GM19351 (cell line): ENCODE measurements at regions not wholly inside any gene's neighbourhood (a gene's known extent, or its start where the extent isn't known, plus 50 kb on each side); places are given as distances from the start of the nearest gene placed in this dataset.

Source experiments
- ATAC-seq: cut with Tn5 transposase; IDR thresholded peaks from one replicate; pipeline ENCODE4 v1.9.1; 2021; ENCODE audit warnings: mild to moderate bottlenecking, moderate library complexity; ENCODE audit not compliant: unreplicated experiment

DNA sequence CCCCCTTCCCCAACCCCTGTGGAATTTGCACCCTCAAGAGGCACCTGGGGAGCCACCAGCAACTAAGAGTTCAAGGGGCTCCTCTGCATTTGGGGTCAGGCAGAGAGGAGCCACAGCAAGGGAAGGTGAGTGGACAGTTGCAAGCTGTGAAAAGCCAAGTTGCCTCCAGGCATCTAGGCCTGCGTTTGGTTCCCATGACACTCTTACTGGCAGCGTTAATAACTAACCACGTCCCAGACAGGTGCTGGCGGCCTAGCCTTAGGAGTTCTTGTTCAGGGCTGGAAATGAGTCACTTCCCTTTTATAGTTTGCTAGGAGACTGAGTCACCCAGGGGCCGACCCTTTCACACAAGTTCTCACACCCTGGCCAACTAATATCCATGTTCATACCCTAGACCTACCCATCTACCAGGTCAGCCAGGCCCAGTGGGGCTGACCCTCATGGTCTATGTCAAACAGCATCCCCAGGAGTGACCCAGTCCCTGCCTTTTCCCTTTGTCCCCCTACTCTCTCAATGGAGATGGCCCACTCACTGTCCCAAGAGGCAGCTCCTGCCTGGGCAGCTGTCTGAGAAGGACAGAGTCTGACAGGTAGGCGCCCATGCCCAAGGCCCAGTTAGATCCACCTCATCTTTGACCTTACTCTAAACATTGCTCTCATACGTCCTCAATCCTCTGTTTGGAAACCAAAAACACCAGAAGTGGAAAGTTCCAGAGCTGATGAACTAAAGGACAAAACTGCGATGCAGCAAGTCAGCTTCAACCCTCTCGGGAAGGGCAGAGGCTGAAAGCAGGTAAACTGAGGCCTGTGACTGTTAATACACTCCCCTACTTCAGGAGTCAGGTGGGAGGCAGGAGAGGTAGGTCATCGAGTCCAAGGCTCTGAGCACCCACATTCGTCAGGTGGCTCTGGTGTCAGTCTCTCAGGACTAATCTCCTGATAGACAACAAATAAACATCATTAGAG, 300.6 kb downstream of the SOX9 start:
- ATAC-seq = peak; percentile 45

DNA sequence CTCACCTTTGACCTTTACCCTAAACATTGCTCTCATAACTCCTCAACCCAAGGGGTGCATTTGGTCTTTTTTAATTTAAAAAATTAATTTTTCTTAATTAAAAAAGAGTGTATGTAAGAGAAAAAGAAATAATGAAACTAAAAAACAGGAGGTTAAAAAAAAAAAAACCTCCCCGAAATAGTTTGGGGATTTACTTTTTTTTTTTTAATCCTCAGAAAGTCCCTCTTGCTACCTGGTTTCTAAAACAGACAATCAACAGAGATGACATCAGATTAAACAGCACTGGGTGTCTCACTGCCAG, 301.3 kb downstream of the SOX9 start:
- peak; percentile 23 for ATAC-seq

DNA sequence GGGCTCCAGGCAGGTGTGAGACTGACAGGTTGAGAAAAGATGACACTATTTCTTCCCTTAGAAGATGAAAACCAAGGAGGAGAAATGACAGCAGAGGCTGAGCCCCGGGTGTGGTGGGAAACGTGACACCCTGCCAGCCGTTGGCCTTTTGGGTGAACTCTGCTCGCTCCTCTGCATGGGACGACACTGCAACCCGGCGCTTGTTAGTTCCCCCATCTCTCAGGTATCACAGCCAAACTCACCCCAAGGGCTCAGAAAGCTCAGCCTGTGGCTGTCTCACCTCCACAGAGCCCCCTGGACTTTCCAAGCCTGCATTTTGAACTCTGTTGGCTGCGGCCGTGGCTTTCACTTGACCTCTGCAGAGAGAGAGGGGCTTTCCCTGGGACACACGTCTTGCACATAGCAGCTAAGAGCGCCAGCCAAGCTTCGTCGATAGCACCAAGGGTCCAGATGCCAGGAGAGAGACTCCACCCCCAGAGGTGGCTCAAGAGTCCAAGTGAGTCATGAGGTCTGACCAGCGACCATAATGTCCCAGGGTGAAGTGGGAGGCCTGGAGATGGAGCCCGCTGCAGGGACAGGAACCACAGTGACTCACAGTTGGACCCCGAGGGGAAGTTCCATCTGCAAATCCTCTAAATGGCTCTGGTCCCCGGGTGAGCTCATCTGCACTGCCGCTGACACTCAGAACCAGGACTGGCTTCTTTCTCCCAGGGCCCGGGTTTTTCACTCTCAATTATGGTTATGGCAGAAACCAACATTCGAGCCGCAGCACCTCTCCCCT, 301.9 kb downstream of the SOX9 start:
- ATAC-seq = peak; percentile 34

DNA sequence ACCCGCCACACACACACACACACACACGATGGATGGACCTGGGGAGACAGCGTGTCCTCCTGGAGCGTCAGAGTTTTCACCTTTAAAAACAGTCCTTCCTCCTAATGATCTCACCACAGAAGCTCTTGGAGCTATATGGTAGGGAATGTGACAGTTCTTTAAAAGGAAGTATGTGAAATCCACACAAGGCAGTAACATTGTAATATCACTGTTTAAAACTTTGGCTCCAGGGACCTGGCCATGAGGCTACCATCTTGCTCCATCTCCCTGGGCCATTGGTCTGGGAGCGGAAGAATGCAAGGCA, 302.4 kb downstream of the SOX9 start:
- ATAC-seq = no peak

DNA sequence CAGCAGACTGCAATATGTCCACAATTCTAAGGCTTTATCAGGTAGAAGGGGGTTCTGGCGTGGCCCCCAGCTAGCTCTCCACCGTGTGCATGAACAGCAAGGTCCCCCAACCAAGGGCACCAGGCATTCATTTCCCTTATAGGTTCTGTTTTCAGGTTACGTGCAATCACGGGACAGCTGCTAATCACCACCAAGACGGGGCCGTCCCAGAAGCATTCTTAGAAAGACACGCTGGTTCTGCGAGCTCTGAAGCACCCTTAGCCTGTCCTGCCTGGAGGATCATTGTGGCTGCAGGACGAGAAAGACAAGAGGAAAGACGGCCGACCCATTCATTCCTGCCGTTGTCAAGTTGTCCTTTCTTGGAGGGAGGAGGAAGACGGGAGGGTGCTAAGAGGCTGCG, 302.9 kb downstream of the SOX9 start:
- ATAC-seq = no peak

DNA sequence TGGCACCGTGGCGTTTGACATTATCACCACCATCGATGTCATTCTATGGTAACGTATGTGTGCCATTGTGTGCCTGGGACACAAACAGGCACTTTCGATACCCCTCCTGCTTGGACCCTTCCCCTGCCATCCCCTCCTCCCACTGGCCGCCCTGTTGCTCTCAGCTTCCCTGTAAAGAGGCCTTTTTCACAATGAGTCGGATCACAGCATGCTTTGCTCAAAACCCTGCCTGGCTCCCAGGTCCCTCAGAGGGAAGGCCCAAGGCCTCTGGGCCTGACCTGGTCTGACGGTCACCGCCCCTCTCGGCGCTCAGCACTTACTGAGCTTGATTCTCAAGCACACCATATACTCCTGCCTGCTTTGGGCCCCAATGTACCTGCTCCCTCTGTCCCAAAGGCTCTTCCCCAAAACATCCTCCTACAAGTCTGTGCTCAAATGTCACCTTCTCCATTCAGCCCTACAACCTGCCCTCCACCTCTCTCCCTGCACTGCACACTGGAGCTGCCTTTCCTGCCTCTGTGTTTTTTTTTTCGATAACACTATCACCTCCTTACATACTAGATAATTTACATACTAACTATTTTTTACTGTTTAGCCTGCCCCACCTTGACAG, 303.8 kb downstream of the SOX9 start:
- ATAC-seq = no peak

DNA sequence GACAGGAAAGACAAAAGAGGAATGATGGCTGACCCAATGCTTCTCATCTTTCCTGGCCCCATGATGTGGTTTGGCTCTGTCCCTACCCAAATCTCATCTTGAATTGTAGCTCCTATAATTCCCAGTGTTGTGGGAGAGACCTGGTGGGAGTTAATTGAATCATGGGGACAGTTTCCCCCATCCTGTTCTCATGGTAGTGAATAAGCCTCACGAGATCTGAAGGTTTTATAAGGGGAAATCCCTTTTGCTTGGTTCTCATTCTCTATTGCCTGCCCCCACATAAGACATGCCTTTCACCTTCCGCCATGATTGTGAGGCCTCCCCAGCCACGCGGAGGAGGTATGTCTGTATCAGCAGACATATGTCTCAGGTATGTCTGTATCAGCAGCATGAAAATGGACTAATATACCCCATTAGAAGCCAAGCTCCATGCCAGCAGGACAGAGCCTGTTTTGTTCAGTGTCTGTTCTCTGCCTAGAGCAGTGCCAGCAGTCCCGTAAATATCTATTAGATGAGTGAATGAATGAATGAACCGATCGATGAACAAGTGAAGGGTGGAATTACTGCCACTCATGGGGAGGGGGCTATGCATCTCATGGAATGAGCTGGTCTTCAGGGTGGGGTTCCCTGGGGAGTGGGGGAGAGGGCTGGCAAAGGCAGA, 304.4 kb downstream of the SOX9 start:
- ATAC-seq = no peak

DNA sequence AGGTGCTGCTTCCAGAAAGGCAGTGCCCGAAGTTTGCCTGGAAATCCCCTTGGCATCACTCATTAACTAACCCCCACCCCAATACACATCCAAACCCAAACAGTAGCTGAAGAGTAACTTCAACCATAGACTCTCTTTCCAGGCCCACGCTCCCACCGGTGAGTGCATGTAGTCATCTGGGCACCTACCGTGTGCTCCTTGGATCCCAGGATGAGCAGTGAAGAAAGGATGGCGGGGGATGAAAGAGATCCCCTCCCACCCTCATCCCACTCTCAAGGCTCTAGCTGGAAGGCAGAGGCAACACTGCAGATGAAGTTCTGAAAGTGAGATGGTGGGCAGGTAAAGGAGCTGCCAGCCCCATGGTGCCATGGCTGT, 305.0 kb downstream of the SOX9 start:
- no peak for ATAC-seq

DNA sequence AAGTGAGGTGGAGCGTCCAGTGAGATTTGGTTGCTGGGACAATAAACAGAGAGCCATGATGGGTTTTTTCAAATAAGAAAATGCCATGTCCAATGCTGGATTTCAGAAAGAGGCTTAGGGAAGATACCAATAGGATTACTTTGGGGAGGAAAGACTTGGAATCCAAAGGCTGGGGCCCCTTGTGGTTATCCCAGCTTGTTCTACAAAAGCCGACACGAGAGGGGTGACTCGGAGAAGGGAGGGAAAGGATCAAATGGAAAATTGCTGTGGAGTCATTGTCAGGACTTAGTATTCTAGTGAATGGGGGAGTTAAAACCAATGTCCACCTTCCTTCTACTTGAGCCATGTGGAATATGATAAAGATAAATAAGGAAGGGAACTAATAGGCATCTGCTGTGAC, 305.5 kb downstream of the SOX9 start:
- ATAC-seq = no peak

DNA sequence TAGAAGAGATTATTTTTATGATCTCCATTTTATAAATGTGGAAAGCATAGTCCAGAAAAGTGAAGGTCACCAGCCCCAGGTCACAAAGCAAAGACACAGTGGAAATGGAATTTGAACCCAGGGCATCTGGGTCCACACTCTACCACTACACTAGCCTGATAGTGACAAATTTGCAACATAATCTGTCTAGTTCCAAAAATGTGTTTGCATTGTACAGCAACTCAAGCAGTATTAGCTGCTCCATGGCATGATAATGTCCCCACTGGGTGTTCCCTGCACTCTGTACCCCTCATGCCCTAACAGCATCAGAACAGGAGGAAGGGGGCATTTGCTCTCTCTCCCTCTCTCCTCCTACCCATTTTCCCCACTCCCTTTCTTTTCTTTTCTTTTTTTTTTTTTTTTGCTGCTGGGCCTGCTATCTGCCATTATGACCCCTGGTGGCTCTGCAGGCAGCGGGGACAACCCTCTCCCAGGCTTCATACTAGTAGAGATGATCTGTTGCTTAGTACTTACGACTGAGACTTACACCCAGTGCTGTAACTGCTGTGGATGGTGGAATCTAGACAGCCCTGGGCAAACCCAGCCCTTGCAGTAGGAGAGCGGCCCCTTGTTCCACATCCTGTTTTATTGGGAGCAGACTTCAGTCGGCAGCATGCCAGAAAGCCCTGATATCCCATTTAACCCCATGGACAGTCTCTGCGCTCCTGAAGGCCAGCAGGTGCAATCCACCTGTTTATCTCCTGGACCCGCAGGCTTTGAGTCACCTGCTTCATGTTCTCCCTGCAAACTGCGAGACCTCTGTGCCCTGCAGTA, 306.3 kb downstream of the SOX9 start:
- ATAC-seq = no peak

DNA sequence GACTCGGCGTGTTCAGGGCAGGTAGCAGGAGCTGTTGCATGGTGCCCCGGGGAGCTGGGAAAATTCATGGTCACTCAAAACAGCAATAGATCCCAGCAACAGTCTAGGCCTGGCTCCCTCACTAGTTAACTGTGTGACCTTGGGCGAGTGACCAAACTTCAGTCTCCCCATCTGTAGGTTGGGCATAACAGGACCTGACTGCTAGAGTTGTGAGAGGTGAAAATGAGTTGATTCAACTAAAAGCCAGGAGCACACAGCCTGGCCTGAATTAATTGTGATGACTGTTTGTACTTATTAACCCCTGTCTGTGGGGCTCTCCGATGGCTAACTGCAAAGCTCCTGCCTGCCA, 306.9 kb downstream of the SOX9 start:
- ATAC-seq = no peak

DNA sequence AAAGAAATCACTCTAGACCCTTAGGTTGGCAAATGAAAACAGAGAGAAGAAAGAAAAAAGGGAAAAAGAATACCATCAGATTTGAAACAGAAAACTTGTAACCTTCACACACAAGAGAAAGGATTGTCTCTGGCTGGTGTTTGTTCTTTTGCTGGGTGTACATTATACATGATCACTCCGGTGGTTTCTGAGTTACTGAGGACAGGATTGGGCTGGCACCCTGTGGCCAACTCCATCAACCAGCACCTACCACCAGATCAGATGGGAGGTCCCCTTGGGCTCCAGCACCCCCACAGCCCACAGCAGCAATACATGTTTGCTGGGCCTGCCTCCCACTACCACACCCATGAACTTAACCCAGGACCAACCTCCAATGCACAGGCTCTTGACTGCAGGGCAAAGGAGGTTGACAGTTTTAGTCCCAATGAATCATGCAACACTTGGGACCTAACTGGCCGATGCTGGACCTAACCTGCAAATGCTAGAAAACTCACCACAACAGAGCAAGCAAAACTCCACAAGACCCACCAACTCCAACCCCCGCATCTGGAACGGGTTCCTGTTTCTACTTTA, 308.3 kb downstream of the SOX9 start:
- no peak for ATAC-seq

DNA sequence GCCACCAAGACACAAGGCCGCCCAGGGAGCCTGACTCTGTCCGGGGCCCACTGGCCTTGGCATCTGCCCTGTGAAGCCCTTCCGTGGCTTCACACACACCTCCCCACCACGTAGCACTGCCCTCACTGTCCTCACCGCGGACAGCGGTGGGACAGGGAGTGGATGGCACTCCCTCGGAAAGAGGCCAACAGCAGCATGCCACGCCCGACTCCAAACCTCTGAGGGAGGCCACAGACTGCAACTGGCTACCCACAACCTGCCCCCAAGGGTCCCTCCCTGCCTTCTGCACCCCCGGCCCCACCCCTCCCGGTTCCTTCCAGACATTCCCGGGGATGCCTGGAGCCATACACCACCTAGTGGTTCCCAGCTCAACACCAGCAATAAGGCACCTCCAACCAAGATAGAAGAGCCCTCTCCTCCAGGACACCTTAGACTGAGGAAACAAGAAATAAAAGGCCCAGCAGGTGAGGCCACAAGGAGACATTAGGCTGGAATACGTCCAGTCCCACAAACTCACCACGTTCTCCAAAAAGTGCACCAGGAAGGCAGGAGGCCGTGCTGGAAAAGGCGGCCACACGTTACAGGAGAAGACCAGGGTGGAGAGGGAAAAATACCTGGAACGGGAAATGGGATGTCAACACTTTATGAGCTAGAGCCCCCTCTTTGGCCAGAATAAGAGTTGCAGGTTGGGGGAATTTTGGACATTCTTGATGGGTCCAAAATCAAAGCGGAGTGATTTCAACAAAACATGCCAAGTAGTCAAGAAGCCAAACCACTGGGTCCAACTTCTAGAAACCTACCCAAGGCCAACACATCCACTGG, 310.0 kb downstream of the SOX9 start:
- no peak for ATAC-seq

DNA sequence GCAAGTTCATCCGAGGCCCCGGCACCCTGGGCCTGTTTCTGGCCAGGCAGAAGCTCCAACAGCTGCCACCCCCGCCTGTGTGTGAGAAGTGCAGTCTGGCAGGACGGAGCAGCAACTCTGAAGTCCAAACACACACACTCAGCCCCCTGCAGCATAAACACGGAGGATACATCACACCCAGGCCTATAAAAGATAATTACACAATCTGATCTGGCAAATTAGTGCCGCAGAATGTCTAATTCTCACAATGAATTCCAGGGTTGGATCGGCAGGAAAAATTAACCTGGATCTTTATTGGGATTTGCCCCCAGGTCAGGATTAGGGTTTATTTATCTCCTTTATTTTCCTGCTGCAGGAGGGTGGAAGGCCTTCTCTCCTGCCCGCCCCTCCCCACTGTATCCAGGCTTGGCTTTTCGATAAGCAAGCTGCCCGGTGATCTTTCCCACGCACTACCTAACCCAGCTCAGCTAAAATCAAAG, 311.4 kb downstream of the SOX9 start:
- no peak for ATAC-seq

DNA sequence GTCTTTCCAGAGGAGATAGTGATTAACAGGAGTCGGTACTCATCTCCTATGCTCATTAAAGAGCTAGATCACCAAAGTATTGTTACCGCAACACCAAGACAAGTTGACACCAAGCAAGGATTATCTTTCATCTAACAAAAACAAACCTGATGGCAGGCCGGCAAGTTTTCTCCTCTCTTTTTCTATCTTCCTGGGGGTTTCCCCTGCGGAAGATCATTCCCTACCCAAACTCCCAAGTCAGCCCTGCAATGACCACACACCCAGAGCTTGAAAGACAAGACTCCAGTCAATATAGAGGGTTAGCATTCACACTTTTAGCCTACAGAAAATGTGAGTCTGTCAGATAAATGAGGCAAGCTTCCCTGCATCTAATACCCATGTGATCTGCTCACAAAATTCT, 312.1 kb downstream of the SOX9 start:
- ATAC-seq = no peak

DNA sequence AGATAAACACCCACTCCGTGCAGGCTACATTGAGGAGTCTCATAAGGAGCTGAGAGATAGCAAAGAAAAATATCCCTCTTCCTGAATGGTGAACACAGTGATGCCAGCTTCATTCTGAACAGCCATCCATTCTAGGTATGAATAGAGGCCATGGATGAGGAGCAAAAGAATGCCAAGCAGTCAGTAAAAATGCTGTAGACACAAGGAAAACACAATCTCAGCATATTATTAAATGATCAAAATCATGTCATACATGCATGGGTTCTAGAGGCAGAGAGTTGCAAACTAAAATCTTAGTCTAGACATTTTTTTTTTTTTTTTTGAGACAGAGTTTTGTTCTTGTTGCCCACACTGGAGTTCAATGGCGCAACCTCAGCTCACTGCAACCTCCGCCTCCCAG, 313.0 kb downstream of the SOX9 start:
- no peak for ATAC-seq

DNA sequence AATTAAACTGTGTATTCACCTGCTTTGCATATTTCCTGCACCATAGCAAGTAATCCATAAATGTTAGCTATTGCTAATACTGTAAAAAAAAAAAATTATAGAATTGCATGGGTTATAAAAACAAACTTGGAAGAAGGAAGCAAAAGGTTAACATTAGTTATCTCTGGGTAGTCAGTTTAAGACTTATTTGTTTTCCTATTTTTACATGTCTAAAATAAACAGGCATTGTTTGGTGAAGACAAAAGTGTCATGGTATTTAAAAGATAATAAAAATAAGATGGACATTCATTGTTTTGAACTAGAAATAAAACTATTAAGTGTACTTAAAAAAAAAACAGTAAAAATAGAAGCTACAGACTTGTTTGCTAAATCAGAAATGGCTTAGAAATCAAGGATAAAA, 313.8 kb downstream of the SOX9 start:
- no peak for ATAC-seq

DNA sequence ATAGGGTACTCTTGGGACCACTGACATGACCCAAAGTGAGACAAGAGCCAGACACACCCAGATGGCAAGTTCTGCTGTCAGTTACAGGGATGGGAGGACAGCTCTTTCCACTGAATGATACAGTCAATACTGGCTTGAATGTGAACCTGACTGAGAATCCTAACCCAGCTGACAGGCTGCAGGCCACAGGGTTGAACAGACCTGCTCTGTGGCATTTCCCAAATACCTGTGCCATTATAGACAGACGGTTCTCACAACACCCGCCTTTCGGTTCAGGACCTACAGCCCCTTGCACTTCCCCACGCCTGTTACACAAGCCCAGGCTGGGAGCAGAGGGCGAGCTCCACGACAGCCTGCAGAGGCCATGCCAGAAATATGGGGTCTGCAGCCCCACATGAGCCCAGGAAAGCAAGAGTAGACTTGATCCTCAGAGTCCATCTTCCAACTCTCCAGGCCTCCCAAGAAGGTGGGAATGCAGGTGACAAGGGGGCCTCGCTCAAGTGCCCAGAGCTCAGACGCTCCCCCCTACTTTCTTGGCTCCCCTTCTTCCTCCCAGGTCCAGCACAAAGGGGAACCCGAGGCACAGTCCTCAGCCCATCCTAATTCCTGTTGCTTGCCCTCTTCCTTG, 314.3 kb downstream of the SOX9 start:
- no peak for ATAC-seq

DNA sequence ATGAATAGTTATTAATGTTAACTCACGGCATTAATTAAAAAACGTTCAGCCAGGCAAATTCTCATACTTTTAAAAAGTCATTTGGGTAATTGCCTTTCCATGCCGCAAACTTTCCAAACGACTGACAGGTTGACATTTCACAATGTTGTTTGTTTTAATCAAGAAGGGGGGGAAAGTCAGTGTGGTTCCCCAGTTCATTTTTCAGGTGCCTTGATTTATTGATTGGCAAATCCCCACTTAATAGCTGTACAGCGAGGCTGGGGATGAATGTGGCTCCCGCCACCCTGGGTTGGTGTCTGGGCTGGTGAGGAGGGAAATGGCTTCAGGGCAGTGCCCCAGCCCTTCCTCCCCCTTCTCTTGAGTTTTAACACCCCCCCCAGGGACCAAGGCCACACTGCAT, 318.0 kb downstream of the SOX9 start:
- ATAC-seq = no peak
